ENCODE measurements at regions not wholly inside any gene's neighbourhood (a gene's known extent, or its start where the extent isn't known, plus 50 kb on each side); places are given as distances from the start of the nearest gene placed in this dataset.

DNA sequence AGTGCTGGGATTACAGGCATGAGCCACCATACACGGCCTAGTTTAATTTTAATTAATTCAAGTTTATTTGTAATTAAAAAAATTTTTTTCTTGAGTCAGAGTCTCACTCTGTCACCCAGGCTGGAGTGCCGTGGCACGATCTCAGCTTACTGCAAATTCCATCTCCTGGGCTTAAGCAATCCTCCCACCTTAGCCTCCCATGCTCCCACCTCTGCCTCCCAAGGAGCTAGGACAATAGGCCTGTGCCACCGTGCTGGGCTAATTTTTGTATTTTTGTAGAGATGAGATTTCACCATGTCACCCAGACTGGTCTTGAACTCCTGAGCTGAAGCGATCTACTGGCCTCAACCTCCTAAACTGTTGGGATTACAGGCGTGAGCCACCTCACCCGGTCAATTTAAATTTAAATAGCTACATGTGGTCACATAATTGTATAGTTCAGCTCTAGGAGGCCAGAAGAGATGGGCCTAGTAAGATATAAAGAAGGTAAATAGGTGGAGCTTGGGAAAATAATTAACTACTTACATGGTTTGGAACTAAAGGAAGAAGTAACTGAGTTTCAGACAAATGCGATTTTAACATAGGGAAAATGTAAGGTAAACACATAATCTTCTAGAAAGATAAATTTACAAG is 220.0 kb upstream of the CITED2 start:
- no peak overlapping the region for H2AFZ ChIP-seq (ENCODE audit: low read depth, low read length)
- DNase-seq (ENCODE audit: extremely low read depth in 1 of 4, low spot score in 3 of 4) (no peak), FAIRE-seq (no peak), ATAC-seq (no peak)
- H3K9me3 ChIP-seq (replicated peaks; ENCODE audit: control insufficient read depth, insufficient read depth, low read depth, low read length): no peaks in the 10 kb centered on the region
- WGBS (ENCODE audit: insufficient coverage, low coverage, missing lambda C conversion rate): 57% methylated on average over 8 of the region's 8 CpGs
- no TSS peak for BruUV-seq (replicated peaks)
- ChIA-PET POLR2A (interaction anchor here (0.6 to 1.0 kb wide), 4 partner anchors 16 to 220 kb away, joined by 3 read pairs; partner anchors contain the start of gene CITED2), CTCF (ENCODE audit: low intra/inter-chr PET ratio) (no interaction called here)
- H3K27ac ChIP-seq (ENCODE audit: extremely low read depth, low read depth, low read length): no peak overlapping the region
- H3K9me1 ChIP-seq (ENCODE audit: control insufficient read depth, insufficient read depth, low read length): no peaks in the 10 kb centered on the region
- no peaks in the 10 kb centered on the region for H3K79me2 ChIP-seq (ENCODE audit: control insufficient read depth, insufficient read depth, low read length)
- H3K4me3 ChIP-seq: no peak overlapping the region
- no peak overlapping the region for H3K4me2 ChIP-seq (ENCODE audit: insufficient read depth, low read length)
- H3K4me1 ChIP-seq (replicated peaks in 1 of 2; ENCODE audit: control insufficient read depth in 2 of 2, insufficient read depth in 2 of 2, low read length in 2 of 2): peaks cover 0 to 9% of the 10 kb centered on the region in 2 experiments; a peak in 3 of 5 replicates
- no peaks in the 10 kb centered on the region for H3K27me3 ChIP-seq (ENCODE audit: control insufficient read depth in 2 of 2, insufficient read depth in 2 of 2, low read length in 2 of 2)
- no peaks in the 10 kb centered on the region for H4K20me1 ChIP-seq (replicated peaks; ENCODE audit: control insufficient read depth, insufficient read depth, low read length)
- no peaks in the 10 kb centered on the region for H3K36me3 ChIP-seq (ENCODE audit: control insufficient read depth, insufficient read depth, low read length)
- in situ Hi-C loops (cut with MboI) (no loop called here), intact Hi-C loops (cut with micrococcal nuclease) (no loop called here)
- no peak overlapping the region for H3K9ac ChIP-seq (ENCODE audit: insufficient read depth in 1 of 2, low read depth in 2 of 2, low read length in 2 of 2)
- TF ChIP-seq PRPF4 (IDR thresholded peaks at IDR 0.05; ENCODE audit: insufficient read depth, low read depth, low read length, poor library complexity, severe bottlenecking) (no peak), SPI1 (IDR thresholded peaks at IDR 0.05; ENCODE audit: borderline replicate concordance, low read depth, low read length) (no peak), HEY1 (CRISPR knock-in tag; IDR thresholded peaks at IDR 0.05; ENCODE audit: borderline replicate concordance) (no peak), DACH1 (IDR thresholded peaks at IDR 0.05; ENCODE audit: partially characterized antibody) (no peak), SMAD4 (CRISPR knock-in tag; conservative IDR thresholded peaks at IDR 0.05) (no peak), YY1 (IDR thresholded peaks at IDR 0.05; ENCODE audit: borderline replicate concordance in 1 of 3, control insufficient read depth in 1 of 3, extremely low read depth in 1 of 3, insufficient read depth in 3 of 3, insufficient read length in 1 of 3, insufficient replicate concordance in 2 of 3, low read depth in 1 of 3, low read length in 2 of 3) (no peak), MIER1 (IDR thresholded peaks at IDR 0.05; ENCODE audit: low read depth) (no peak), TGIF2 (CRISPR knock-in tag; IDR thresholded peaks at IDR 0.05) (no peak), ESRRA (IDR thresholded peaks at IDR 0.05; ENCODE audit: borderline replicate concordance, low read depth) (no peak), HDAC6 (IDR thresholded peaks at IDR 0.05; ENCODE audit: low read depth, low read length) (no peak)
- TF ChIP-seq, protein P1, sequence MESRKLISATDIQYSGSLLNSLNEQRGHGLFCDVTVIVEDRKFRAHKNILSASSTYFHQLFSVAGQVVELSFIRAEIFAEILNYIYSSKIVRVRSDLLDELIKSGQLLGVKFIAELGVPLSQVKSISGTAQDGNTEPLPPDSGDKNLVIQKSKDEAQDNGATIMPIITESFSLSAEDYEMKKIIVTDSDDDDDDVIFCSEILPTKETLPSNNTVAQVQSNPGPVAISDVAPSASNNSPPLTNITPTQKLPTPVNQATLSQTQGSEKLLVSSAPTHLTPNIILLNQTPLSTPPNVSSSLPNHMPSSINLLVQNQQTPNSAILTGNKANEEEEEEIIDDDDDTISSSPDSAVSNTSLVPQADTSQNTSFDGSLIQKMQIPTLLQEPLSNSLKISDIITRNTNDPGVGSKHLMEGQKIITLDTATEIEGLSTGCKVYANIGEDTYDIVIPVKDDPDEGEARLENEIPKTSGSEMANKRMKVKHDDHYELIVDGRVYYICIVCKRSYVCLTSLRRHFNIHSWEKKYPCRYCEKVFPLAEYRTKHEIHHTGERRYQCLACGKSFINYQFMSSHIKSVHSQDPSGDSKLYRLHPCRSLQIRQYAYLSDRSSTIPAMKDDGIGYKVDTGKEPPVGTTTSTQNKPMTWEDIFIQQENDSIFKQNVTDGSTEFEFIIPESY (CRISPR knock-in tag; IDR thresholded peaks at IDR 0.05): no peak

Data from K562 (cell line).